Fibroblast of skin of scalp (primary cell): ENCODE measurements at regions not wholly inside any gene's neighbourhood (a gene's known extent, or its start where the extent isn't known, plus 50 kb on each side); places are given as distances from the start of the nearest gene placed in this dataset.
"Not testable (repeated sequence)": the region's sequence is repeated elsewhere in the genome, so short reads cannot be mapped to it uniquely, and the experiment has no call there.

Experiments
- DNase-seq: peaks from one replicate; pipeline ENCODE4 v3.0.0-alpha.2; 2013

DNA sequence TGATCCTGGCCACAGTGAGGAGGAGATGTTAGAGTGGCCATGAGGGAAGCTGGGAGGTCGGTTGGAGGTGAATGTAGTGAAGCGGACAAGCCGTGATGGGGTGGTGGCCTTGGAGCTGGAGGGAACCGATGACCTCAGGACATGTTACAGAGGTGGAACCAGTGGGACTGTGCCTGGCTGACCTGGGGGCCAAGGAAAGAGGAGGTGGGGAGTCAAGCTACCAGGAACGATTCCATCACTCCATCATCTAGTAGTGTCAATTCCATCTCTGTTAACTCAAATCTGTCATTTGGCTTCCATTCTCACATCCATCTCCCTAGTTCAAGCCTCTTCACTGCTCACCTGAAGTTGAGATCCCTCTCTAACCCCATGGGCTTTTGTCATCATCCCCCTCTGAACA lies 102.4 kb upstream of the LYZL2 start:
- DNase-seq: no peak

DNA sequence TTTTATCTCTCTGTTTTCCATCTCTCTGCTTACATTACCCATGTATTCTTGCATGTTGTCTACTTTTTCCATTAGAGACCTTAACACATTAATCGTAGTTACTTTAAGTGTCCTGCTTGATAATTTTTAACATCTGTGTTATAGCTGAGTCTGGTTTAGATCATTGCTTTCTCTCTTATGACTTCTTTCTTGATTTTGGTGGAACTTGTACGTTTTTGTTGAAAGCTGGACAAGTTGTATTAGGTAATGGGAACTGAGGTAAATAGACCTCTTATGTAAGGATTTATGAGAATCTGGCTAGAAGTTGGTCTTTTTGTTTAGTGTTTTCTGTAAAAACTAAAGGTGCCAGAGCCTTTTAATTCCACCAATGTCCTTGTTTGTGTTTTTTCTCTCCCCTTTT lies 100.8 kb upstream of the LYZL2 start:
- no peak for DNase-seq

DNA sequence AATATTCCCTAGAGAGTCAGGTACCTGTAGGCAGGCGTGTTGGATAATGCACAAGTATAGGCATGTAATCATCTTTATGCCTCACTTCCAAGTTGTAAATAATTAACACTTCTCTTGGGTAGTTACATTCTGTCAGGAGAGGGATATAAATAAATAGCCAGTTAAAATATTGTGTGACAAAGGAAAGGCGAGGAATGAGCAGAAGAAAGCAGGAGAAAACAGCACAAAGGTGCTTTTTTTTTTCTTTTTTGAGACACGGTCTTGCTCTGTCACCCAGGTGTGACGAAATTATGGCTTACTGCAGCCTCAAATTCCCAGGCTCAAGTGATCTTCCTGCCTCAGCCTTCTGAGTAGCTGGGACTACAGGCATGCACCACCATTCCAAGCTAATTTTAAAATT lies 99.2 kb upstream of the LYZL2 start:
- DNase-seq: no peak

DNA sequence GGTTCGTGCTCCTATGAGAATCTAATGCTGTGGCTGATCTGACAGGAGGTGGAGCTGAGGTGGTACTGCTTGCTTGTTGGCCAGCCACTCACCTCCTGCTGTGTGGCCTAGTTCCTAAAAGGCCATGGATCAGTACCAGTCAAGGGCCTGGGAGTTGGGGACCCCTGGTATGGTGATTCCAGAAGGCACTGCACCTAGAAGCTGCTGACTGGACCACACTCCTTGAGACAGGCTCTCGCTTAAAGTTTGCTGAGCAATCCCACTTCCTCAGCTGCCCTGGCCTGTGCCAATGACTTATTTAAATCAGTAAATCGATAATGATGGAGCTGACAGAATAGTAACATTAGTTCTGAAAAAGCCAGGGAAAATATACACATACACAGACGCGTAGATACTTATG lies 98.6 kb upstream of the LYZL2 start:
- DNase-seq: no peak

DNA sequence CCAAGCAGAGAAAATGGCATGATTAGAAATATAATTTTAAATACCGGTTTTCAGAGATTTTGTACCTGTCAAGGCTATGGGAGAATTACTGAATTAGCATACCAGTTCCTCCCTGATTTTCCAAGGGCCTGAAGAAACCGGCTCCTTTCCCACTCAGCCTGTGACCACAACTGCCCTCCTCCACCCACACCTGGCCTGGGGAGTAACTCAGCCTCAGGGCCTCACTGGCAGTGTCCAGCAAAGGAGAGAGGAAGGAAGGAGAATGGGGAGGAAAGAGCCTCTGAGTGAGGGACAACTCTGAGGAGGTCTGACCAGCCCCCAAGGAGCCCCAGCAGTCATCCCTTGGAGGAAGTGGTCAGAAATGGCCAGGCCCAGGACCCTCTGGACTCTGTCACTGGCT lies 98.0 kb upstream of the LYZL2 start:
- DNase-seq: no peak

DNA sequence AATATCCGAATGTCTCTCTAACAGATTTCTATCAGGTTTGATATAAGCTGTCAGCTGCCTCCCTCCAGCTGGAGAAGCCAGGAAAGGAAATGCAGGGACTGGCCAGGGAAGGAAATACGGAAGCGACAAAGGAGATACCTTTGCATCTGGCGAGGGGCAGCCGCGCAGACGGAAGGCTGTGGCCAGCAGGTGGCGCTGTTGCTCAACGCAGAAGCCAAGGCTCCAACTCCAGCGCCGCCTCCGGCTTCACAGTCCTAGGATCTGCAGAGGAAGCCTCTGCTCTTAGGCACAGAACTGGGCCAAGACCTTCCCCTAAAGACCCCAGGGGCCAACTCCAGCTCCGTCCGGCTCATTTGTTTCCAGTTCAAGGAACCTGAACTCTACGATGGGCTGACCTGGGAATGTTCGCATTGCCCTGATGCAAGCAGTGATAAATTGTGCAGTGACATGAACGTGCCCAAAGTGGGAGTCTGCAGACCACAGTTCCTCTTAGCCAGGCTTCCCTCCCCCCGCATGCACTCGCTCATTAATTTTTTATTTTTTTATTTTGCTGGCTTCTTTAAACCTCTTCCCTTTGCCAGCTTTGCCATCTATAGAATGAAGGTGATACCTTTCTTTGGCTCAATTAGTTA lies 97.3 kb upstream of the LYZL2 start:
- peak; percentile 65 for DNase-seq

DNA sequence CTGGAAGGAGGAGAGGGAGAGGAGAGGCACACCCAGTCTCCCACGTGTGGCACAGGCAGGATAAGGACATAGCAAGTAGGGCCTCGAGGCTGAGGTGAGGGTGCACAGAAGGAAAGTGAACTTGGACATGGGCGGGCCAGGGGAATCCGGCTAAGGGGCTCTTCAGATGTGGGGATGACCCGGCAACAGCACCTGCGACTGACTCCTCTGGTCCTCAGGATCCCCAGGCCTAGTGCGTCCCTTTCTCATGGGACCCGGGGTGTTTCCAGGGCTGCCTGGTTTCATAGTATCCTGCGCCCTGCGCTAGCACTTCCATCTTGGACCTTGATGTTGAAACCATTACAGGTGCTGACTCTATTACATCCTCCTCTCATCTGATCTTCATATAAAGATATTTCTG lies 96.1 kb upstream of the LYZL2 start:
- no peak for DNase-seq

DNA sequence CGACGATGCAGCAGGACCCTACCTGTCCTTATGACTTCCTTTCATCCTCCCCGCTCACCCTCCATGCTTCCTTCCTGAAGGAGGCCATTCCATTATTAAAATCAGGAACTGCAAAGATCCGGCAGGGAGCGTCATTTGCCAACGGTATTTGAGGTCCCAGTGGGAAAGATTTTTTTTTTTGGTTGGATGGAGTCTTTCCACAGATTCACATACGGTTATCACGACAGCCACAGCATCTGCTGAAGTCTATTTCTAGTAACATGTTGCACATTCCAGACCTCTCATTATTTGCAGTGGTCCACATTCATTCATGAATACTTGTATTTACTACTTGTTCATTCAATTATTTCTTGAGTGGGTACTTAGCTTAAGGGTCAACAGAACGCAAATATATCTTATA lies 94.7 kb upstream of the LYZL2 start:
- DNase-seq: peak; percentile 35

DNA sequence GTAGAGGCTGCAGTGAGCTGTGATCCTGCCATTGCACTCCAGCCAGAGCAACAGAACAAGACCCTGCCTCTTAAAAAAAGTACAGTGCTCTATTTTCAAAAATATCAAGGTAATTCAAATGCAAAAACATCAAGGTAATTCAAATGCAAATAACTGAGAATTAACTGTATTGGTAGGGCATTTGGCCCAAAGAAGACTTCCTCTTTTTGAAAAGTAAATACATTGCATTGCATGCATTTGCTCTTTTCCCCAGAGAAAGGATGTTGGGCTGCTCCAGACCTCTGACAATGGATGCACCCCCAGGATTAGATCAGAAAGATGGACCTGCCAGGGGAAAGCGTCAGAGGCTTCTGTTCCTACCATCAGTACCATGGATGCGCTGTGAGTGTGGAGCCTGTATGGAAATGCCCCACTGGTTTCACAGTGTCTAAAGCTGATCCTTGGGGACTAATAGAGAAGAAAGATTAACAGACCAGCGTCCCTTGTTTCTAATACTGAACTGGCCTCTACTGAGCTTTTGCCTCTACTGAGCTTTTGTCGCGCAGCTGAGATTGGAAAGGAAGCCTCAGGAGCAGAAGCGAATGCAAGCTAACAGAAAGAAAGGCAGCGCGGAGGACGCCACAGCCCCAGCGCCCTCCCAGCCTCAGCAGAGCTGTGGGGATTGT lies 93.5 kb upstream of the LYZL2 start:
- DNase-seq: no peak

DNA sequence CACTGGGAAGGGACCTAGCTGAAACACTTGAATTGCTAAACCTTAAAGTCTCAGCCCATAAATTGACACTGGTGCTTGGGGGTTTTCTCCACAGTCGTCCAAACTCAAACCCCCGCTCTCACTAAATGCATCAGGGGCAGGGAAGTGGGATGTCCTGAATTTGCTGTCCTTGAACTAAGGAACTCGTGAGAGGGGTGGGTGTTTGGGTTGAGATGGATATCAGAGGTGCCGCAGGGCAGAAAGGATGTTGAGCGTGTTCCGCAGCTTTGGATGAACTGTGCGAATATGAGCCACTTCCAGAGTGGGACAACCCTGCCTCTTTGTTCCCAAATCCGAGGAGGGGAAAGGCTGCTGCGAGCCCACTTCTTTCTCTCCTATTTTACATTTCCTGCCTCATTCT lies 90.3 kb upstream of the LYZL2 start:
- no peak for DNase-seq

DNA sequence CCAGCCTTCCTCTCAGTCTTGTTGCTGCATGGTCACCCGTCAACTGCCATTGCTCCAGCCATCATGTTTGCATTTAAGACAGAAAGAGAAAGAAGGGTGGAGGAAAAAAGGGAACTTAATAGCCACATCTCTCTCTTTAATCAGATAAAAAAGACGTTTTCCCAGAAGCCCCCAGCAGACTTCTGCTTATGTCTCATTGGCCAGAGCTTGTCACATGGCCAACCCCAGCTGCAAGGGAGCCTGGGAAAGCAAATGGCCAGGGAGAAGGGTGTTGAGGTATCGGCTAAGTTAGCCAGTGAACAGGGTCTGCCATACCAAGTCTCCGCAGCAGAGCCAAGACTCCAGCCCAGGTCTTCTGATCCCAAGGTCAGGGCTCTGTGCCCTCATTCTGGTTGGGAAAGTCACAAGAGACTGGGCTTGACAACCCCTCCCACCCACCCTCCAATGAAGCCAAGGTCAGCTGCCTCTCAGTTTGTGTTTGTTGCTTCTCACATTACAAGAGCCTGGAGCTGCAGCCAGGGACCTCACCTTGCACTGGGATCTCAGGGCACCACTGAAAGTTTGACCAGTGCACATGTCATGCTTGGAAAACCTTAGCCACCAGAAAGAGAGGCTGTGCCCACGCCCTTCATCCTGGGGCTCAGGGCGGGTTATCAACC lies 80.3 kb upstream of the LYZL2 start:
- no peak for DNase-seq

DNA sequence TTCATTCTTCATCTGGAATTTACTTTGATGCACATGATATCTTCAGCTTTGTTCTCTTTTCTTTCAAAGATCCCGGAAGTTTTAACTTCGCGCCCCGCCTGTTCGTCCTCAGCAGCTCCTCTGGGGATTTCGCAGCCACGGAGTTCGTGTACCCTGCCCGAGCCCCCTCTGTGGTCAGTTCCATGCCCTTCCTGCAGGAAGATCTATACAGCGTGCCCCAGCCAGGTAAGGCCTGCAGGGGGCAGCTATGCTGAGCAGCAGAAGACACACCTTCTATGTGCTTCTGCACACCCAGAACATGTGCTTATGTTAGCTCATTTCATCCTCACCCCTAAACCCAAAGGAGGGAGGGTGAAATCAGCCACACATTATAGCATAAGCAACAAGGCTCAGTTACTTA lies 79.7 kb upstream of the LYZL2 start:
- no peak for DNase-seq

DNA sequence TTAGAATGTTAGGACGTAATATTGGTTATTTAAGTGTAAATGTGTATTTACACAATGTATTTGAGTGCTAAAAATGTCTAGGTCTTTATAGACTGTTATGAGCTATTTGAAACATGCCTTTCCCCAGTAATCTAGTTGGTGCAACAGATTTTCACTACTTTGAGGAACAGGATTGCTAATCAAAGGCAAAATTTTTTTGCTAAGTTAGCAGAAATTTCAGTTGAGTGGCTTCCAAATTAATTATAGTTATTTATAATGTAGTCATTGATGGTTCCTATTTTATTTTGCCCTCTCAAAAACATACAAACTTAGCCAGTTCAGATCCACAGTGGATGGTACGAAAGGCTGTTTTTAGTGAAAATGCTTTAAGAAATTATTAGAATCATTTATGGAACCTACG lies 78.7 kb upstream of the LYZL2 start:
- no peak for DNase-seq

DNA sequence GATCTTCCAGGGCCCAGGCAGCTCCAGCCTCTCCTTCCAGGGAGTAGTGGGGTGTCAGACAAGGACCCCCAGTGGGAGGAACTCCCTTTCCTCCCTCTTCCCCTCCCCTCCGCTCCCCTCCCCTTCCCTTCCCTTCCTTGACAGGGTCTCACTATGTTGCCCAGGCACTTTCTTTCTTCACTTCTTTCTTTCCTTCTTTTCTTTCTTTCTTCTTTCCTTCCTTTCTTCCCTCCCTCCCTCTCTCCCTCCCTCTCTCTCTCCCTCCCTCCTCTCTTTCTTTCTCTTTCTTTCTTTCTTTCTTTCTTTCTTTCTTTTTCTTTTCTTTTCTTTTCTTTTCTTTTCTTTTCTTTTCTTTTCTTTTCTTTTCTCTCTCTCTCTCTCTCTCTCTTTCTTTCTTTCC lies 76.6 kb upstream of the LYZL2 start:
- DNase-seq: not testable (repeated sequence)

DNA sequence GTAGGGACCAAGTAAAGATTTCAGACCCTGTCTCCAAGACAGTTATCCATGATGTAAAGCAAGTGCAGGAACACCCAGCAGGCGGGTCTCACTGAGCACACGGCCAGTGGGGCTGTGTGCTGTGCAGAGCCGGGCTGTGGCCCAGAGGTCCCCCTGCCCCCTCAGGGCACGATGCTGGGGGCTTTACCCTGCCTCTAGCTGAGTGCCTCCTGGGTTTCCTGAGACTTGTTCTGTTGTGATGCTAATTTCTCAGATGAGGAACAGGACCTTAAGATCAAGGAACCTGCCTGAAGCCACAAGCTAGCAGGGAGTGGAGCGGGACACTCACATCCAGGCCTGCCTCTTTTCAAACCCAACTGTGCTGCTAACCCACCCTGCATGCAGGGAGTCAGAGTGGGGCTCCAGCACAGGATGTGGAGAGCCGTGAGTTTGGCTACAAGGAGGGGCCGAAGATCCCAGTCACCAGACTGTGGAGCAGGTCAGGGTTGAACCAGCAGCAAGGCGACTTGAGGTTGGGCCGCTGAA lies 76.1 kb upstream of the LYZL2 start:
- DNase-seq: no peak

DNA sequence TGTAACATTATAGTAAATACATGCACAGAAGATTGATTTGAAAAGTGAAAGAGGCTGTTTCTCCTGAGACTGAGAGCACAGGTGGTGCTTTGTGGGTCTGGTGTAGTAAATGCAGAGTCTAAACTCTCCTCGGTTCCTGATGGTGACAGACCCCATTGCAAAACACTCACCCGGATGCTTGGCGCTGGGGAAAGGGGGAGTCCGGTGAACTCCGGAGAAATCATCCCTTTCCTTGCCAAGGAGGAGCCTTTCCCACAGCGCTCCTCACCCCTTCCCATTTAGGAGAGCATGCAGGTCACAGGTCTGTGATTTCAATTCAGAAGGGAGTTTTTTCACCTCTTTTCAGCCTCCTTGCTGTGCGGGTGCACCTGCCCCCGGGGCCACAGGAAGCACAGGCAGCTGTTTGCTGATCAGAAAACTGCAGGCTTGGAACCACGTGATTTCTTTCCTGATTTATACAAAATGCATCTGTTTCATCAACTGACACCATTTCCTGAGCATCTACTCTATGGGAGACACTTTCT lies 75.6 kb upstream of the LYZL2 start:
- DNase-seq: no peak

DNA sequence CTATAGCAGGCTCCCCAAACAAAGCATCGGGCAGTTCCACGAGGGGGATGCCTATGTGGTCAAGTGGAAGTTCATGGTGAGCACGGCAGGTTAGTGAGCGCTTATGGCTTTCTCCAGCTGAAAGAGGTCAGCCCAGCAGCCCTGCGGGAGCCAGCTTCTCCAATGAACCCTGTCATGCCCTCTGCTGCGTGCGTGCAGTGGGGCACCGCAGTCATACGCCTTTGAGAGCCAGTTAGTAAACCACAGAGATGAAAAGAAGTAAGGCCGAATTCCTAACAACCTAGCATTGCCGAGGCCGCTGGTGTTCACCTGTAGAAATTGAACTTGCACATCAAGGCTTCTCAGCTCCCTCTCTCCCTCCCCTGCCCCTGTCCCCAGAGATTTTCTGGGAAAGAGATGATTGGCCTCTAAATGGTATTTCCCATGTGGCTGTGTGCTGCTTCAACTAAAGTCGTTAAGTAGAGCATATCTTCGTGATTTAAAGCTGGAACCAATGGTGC lies 75.1 kb upstream of the LYZL2 start:
- not testable (repeated sequence) for DNase-seq

DNA sequence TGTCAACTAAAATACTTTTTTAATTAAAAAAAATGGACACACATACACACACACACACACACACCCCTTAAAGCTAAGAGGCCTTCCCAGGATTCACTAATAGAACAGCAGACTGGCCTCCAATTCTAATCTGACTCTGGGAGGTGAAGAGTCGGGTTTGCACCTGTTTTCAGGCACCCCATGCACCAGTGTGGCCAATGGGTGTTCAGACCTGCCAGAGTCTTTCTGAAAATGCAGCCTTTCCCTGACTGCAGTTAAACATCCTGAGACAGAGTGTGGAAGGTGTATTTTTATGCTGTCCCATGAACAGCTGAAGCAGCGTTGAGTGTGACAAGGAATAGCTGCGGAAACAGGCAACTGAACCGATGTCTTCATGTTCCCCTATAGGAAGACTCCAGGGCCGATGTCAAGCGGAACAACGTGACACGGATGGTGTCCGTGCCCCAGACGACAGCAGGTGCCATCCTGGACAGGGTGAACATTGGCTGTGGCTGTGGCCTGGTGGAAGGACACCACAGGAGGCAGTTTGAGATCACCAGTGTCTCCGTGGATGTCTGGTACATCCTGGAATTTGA lies 74.6 kb upstream of the LYZL2 start:
- DNase-seq: no peak

DNA sequence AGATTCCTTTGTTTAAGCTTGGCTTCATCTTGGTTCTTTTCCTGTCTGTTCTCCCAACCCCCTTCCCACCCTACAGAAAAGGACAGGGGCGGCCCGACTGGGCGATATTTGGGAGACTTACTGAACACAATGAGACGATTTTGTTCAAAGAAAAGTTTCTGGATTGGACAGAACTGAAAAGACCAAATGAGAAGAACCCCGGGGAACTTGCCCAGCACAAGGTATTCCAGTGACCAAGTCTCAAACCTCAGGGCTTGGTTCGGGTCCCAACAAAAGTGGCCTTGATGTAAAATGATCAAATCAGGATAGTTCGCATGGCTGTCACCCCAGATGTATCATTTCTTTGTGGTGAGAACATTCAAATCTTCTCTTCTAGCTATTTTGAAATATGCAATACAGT lies 73.9 kb upstream of the LYZL2 start:
- not testable (repeated sequence) for DNase-seq

DNA sequence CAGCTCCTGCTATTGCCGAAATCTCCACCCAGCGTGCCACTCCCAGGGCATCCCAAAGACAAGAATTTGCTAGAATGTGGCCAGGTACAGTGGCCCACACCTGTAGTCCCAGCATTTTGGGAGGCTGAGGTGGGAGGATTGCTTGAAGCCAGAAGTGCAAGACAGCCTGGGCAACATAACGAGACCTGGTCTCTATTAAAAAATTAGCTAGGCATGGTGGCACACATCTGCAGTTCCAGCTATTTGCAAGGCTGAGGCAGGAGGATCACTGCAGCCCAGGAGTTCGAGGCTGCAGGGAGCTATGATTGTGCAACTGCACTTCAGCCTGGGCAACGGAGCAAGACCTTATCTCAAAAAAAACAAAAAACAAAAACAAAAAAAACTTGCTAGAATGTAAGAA lies 73.3 kb upstream of the LYZL2 start:
- no peak for DNase-seq

DNA sequence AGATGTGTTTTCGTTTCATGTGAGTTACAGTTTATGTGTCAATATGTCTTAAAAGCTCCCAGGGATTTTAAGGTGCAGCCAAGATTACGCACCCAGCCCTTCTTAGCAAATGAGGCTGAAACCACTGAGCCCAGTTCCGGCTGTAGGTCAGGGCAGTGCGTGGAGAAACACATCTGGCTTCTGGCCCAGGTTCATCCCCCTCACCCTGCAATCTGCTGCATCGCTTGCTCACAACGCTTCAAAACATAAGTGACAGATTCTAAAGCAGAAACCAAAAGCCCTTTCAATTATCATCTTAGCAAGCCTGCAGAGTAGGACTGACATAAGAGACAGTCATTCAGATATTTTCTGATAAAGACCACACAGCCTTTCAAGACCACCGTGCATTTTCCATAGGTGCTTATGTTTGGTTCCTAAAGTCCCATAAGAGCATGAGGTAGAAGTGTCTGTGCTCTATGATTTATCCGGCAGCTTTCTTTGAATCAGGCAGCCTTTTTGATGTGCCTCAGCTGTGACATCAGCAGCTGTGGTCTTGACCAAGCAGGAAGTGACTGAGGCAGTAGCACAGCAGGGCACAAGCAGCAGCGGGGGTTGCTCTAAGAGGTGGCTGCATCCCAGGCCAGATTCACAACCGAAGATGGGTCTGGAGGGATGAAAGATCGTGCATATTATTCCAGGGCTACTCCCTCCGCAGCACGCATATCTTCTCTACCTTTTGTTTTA lies 72.1 kb upstream of the LYZL2 start:
- peak; percentile 71 for DNase-seq

DNA sequence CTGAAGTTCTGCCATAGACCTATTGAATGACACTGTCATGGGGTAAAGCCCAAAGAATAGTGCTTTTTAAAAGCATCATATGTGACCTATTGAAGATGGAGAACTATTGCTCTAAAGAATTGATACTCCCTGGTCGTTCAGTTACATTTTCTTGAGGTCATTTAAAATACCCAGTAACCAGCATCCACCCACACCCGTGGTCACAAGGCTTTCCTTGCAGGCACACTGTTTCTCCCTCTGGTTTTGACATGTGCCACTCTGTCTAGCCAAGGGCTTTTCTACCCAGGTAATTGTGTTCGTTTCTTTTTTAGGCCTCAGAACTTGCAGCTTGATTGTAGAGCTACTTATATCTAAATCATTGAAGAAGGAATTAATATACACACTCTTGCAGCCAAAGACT lies 68.3 kb upstream of the LYZL2 start:
- DNase-seq: no peak

DNA sequence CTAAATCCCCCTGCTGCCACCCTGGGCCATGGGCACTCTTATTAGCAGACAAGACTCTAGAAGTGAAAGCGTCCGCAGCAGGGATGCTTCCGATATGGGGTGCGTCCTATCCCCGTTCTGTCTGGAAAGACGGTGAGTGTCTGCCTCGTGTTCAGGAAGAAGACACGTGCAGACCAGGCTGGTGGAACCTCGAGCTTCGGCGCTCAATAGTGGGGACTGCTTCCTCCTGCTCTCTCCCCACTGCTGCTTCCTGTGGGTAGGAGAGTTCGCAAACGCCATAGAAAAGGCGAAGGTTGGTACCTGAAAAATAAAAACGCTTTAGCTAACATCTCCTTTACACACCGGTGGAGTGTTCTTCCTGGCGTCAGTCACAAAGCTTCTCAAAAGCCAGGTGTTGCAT lies 67.7 kb upstream of the LYZL2 start:
- not testable (repeated sequence) for DNase-seq
